ENCODE measurements at regions not wholly inside any gene's neighbourhood (a gene's known extent, or its start where the extent isn't known, plus 50 kb on each side); places are given as distances from the start of the nearest gene placed in this dataset.

- Mint-ChIP-seq H3K27ac (ENCODE audit: unreplicated experiment) (no peak overlapping the region), H3K4me1 (ENCODE audit: unreplicated experiment) (no peaks in the 10 kb centered on the region), H3K27me3 (ENCODE audit: unreplicated experiment) (peaks cover 1% of the 10 kb centered on the region), H3K4me3 (ENCODE audit: unreplicated experiment) (no peak overlapping the region), H3K36me3 (ENCODE audit: low read depth, unreplicated experiment) (no peaks in the 10 kb centered on the region), H3K9me3 (ENCODE audit: unreplicated experiment) (no peaks in the 10 kb centered on the region)
- DNase-seq (ENCODE audit: low spot score), result no peak
- TF ChIP-seq CTCF (IDR thresholded peaks at IDR 0.05; ENCODE audit: unreplicated experiment), result no peak
These were observed 80.2 kb downstream of the SH2D1A start for GRCh38 chrX:124426288-124427169.

- no peaks in the 10 kb centered on the region for H3K27me3 Mint-ChIP-seq (ENCODE audit: unreplicated experiment)
- H3K4me1 Mint-ChIP-seq (ENCODE audit: unreplicated experiment), result no peaks in the 10 kb centered on the region
- no peak for TF ChIP-seq CTCF (IDR thresholded peaks at IDR 0.05; ENCODE audit: unreplicated experiment)
- no peak overlapping the region for H3K4me3 Mint-ChIP-seq (ENCODE audit: unreplicated experiment)
- no peaks in the 10 kb centered on the region for H3K9me3 Mint-ChIP-seq (ENCODE audit: unreplicated experiment)
- no peak for DNase-seq (ENCODE audit: low spot score)
- no peaks in the 10 kb centered on the region for H3K36me3 Mint-ChIP-seq (ENCODE audit: low read depth, unreplicated experiment)
- H3K27ac Mint-ChIP-seq (ENCODE audit: unreplicated experiment), result no peak overlapping the region
These were observed 86.8 kb downstream of the SH2D1A start for GRCh38 chrX:124433186-124433585.

GRCh38 chrX:124435616-124436015 lies 89.3 kb downstream of the SH2D1A start:
- Mint-ChIP-seq H3K27me3 (ENCODE audit: unreplicated experiment) (no peaks in the 10 kb centered on the region), H3K4me3 (ENCODE audit: unreplicated experiment) (no peak overlapping the region), H3K4me1 (ENCODE audit: unreplicated experiment) (no peaks in the 10 kb centered on the region), H3K36me3 (ENCODE audit: low read depth, unreplicated experiment) (no peaks in the 10 kb centered on the region), H3K27ac (ENCODE audit: unreplicated experiment) (no peak overlapping the region), H3K9me3 (ENCODE audit: unreplicated experiment) (no peaks in the 10 kb centered on the region)
- no peak for TF ChIP-seq CTCF (IDR thresholded peaks at IDR 0.05; ENCODE audit: unreplicated experiment)
- no peak for DNase-seq (ENCODE audit: low spot score)

- DNase-seq (ENCODE audit: low spot score), result no peak
- Mint-ChIP-seq H3K36me3 (ENCODE audit: low read depth, unreplicated experiment) (no peaks in the 10 kb centered on the region), H3K27ac (ENCODE audit: unreplicated experiment) (no peak overlapping the region), H3K27me3 (ENCODE audit: unreplicated experiment) (no peaks in the 10 kb centered on the region), H3K4me1 (ENCODE audit: unreplicated experiment) (no peaks in the 10 kb centered on the region), H3K4me3 (ENCODE audit: unreplicated experiment) (no peak overlapping the region), H3K9me3 (ENCODE audit: unreplicated experiment) (no peaks in the 10 kb centered on the region)
- TF ChIP-seq CTCF (IDR thresholded peaks at IDR 0.05; ENCODE audit: unreplicated experiment), result no peak
These were observed 94.3 kb downstream of the SH2D1A start for GRCh38 chrX:124440695-124441094.

GRCh38 chrX:124441971-124442590 lies 95.7 kb downstream of the SH2D1A start:
- Mint-ChIP-seq H3K9me3 (ENCODE audit: unreplicated experiment) (no peaks in the 10 kb centered on the region), H3K4me3 (ENCODE audit: unreplicated experiment) (no peak overlapping the region), H3K4me1 (ENCODE audit: unreplicated experiment) (no peaks in the 10 kb centered on the region), H3K27ac (ENCODE audit: unreplicated experiment) (no peak overlapping the region), H3K27me3 (ENCODE audit: unreplicated experiment) (no peaks in the 10 kb centered on the region), H3K36me3 (ENCODE audit: low read depth, unreplicated experiment) (no peaks in the 10 kb centered on the region)
- DNase-seq (ENCODE audit: low spot score), result no peak
- no peak for TF ChIP-seq CTCF (IDR thresholded peaks at IDR 0.05; ENCODE audit: unreplicated experiment)
